HG02642 (cell line): ENCODE measurements at regions not wholly inside any gene's neighbourhood (a gene's known extent, or its start where the extent isn't known, plus 50 kb on each side); places are given as distances from the start of the nearest gene placed in this dataset.

ENCODE experiments used
- ATAC-seq: cut with Tn5 transposase; IDR thresholded peaks from one replicate; pipeline ENCODE4 v1.9.1; 2021; ENCODE audit warnings: mild to moderate bottlenecking; ENCODE audit not compliant: unreplicated experiment, poor library complexity

- no peak for ATAC-seq
Measured at GRCh38 chr10:3366735-3367405, 194.3 kb upstream of the PITRM1 start.

- ATAC-seq = no peak
Measured at GRCh38 chr10:3366043-3366442, 193.5 kb upstream of the PITRM1 start.

GRCh38 chr10:3365630-3366029 is 193.0 kb upstream of the PITRM1 start:
- ATAC-seq = no peak

- ATAC-seq = no peak
Measured at GRCh38 chr10:3364768-3365480, 192.3 kb upstream of the PITRM1 start.

- no peak for ATAC-seq
Measured at GRCh38 chr10:3363311-3364045, 190.9 kb upstream of the PITRM1 start.

- ATAC-seq = no peak
Measured at GRCh38 chr10:3362394-3362793, 189.8 kb upstream of the PITRM1 start.

GRCh38 chr10:3361640-3362039 is 189.1 kb upstream of the PITRM1 start:
- no peak for ATAC-seq

GRCh38 chr10:3357737-3358136 is 185.2 kb upstream of the PITRM1 start:
- ATAC-seq = no peak

GRCh38 chr10:3355536-3355935 is 183.0 kb upstream of the PITRM1 start:
- ATAC-seq = no peak

- ATAC-seq = no peak
Measured at GRCh38 chr10:3354174-3354900, 181.8 kb upstream of the PITRM1 start.

GRCh38 chr10:3353235-3353634 is 180.7 kb upstream of the PITRM1 start:
- ATAC-seq = no peak

- ATAC-seq = no peak
Measured at GRCh38 chr10:3350617-3351258, 178.2 kb upstream of the PITRM1 start.

GRCh38 chr10:3350205-3350604 is 177.6 kb upstream of the PITRM1 start:
- no peak for ATAC-seq

- no peak for ATAC-seq
Measured at GRCh38 chr10:3348564-3348963, 176.0 kb upstream of the PITRM1 start.

- ATAC-seq = no peak
Measured at GRCh38 chr10:3347413-3348182, 175.0 kb upstream of the PITRM1 start.

- ATAC-seq = no peak
Measured at GRCh38 chr10:3346851-3347250, 174.3 kb upstream of the PITRM1 start.

GRCh38 chr10:3342771-3343170 is 170.2 kb upstream of the PITRM1 start:
- no peak for ATAC-seq

- ATAC-seq = no peak
Measured at GRCh38 chr10:3340127-3340730, 167.6 kb upstream of the PITRM1 start.

- no peak for ATAC-seq
Measured at GRCh38 chr10:3339531-3339950, 167.0 kb upstream of the PITRM1 start.
